Fibroblast of lung (primary cell): ENCODE measurements at regions not wholly inside any gene's neighbourhood (a gene's known extent, or its start where the extent isn't known, plus 50 kb on each side); places are given as distances from the start of the nearest gene placed in this dataset.

Experiments used
- EZH2 ChIP-seq: IDR thresholded peaks from 2 replicates; pipeline ENCODE4 v1.5.1; 2012; ENCODE audit warnings: low read length, control low read depth, mild to moderate bottlenecking; ENCODE audit errors: missing control alignments
- TF ChIP-seq, protein P1 (sequence below), 2 donors: IDR thresholded peaks in 1 of 2; conservative IDR thresholded peaks in 1 of 2; 1 replicate in 1 of 2; 2 replicates in 1 of 2; pipeline ENCODE4 v1.5.1; 2011 to 2012; ENCODE audit warnings: low read length in 2 of 2, control low read depth in 1 of 2, inconsistent platforms in 1 of 2, low read depth in 1 of 2, mild to moderate bottlenecking in 1 of 2

DNA sequence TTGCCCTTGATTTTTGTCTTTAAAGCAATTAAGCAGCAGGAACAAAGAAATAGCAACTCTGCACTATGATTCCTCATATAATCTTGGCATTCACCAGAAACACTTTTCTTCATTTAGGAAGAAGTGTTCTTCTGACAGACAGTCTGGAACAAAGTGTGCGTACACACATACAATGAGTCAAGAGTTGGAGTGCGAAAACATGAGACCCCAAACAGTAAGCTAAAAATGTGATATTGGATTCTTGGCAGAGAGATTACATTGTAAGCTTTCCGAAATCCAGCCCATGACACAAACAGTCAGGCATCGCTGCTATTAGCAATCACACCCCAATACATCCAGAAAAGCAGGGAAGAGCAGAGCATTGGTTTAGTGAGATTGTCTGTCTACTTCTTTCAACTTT, 306.7 kb upstream of the TBC1D5 start:
- TF ChIP-seq, protein P1, sequence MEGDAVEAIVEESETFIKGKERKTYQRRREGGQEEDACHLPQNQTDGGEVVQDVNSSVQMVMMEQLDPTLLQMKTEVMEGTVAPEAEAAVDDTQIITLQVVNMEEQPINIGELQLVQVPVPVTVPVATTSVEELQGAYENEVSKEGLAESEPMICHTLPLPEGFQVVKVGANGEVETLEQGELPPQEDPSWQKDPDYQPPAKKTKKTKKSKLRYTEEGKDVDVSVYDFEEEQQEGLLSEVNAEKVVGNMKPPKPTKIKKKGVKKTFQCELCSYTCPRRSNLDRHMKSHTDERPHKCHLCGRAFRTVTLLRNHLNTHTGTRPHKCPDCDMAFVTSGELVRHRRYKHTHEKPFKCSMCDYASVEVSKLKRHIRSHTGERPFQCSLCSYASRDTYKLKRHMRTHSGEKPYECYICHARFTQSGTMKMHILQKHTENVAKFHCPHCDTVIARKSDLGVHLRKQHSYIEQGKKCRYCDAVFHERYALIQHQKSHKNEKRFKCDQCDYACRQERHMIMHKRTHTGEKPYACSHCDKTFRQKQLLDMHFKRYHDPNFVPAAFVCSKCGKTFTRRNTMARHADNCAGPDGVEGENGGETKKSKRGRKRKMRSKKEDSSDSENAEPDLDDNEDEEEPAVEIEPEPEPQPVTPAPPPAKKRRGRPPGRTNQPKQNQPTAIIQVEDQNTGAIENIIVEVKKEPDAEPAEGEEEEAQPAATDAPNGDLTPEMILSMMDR (conservative IDR thresholded peaks at IDR 0.05 in 1 of 2, IDR thresholded peaks at IDR 0.05 in 1 of 2; ENCODE audit: low read depth in 1 of 2, low read length in 2 of 2): no peak
- TF ChIP-seq EZH2: no peak
